Stimulated activated CD8-positive, alpha-beta memory T cell treated with anti-CD3 and anti-CD28 coated beads, Interleukin-12 subunit alpha, Interleukin-12 subunit beta, amount 100 ng/mL, for 24 hours (primary cell): ENCODE measurements at regions not wholly inside any gene's neighbourhood (a gene's known extent, or its start where the extent isn't known, plus 50 kb on each side); places are given as distances from the start of the nearest gene placed in this dataset.

Experiments
- DNase-seq: peaks from one replicate; pipeline ENCODE4 v3.0.0-alpha.2; 2020; ENCODE audit errors: extremely low read depth

DNA sequence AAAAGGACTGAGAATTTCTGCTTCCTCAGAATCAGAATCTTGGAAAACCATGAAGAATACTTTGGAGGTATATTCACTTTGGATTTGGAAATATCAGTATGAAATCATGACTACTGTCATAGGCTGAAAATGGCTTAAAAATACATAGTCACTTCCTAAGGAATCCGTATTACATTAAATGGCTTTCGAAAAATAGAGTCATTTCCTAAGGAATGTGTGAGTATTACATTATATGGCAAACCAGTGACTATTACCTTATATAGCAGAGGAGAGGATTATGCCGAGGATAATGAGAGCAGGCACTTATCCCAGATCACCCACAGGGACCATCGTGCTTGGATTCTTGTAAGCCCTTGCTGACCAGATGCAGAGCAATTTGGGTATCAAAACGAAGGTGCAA, 1471.8 kb downstream of the EFNB2 start:
- DNase-seq, result no peak

DNA sequence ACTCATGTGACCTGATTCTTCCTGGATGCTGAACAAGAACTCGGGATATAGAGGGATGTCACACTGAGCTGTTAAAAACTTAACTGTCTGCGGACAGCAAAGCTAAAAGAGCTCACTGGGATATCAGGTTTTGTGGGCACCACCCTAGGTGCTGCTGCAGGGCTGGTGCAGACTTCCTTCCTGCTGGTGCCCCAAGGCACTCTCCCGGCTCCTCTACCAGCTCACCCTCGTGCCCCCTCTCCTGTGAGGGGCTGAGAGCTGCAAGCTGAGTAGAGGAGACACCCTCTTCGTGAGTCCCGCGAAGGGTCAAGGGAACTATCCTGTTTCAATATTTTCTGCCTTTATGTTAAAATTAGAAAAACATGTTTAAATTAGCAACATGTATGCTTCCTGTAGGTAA, 1475.7 kb downstream of the EFNB2 start:
- no peak for DNase-seq

DNA sequence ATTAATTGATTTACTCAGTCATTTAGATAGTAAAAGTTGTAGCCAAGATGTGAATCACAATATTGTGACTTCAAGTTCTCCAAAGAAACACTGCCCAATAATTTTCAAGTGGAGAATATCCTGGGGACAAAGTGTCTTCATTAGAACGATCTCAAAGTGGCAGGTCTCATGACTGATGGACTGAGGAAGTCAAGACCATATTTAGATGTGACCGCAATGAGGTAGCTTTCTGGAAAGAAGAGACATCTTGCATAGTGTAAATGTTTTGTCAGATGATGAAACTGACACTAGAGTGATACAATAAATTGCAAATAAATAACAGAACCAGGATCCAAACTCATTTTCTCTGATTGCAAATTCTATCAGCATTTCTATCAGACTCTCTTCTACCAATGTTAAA, 1476.9 kb downstream of the EFNB2 start:
- DNase-seq, result no peak

DNA sequence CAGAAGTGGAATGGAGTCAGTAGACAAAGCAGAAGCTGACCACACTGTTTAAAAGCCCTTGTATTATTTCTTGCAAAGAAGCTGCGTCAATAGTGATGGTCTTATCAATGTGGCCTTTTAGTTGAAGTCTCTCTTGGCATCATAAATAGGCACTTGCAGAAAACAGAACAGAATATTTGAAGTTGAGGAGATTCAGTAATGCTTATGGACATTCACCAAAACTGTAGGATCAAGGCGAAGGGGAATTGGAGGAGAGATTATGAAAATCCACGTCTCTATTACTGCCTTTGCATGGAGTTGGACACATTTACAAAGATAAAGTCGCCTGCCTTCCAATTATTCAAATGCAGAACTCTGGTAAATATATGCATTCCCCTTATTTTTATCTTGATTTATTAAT, 1482.8 kb downstream of the EFNB2 start:
- DNase-seq, result no peak

DNA sequence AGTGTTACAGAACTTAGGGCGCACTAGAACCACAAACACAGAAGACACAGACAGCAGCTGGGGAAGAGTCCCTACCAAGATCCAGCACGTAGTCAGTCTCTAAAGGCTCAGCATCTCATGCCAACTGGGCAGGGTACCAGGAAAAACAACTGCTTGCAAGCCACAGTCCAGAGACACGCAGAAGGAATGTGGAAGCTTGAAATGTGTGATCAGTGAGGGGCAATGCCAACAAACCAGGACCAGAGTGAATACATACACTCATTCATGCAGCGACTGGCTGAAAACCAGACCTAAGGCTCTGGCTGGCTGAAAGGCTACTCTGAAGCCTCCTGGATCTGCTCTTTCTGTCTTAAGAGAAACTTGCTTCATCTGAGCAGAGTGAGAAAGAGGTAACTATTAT, 1484.8 kb downstream of the EFNB2 start:
- no peak for DNase-seq

DNA sequence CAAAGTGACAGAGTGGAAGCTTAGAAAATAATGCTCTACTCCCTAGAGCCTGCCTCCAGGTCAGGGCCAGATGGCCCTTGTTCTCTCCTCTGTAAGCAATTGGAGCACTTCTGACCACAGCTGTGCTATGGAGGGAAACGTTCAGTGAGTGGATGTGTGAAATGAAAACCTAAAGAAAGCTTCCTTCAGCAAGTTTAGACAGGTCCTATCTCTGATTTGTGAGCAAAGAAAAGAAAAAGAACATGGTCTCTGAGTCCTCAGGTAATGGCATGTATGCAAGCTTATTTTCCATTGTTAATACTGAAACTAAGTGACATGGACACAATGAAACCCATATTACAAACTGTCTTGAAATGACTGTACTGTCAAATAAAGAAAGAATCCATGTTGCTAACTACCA, 1486.8 kb downstream of the EFNB2 start:
- DNase-seq, result no peak

DNA sequence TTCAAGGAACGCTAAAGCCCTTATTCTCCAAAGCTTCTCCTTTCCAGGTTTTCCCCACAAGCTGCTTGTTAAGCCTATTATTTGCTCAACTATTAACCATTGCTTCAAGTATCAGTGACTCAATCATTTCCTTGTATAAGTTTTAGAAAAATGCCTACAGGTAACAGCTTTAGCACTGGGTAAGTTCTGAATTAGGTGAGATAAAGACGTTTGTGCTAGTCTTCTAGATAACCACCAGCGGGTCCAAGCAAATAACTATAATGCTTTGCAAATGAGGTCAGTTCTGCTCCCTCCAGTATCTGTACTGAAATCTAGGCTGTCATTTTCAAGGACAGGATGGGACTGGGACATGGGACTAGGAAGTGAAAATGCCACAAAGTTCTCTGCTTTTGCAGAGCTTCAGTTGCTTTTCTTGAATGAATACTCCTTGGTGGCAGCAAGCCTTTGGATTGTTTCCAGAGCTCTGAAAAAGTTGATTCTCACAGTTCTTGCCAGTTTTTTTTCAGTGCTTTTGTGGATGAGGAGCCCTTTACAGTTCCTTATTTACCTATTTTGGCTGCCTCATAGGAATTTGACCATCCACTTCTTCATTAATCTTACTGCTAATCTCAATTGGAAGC, 1487.7 kb downstream of the EFNB2 start:
- DNase-seq, result no peak

DNA sequence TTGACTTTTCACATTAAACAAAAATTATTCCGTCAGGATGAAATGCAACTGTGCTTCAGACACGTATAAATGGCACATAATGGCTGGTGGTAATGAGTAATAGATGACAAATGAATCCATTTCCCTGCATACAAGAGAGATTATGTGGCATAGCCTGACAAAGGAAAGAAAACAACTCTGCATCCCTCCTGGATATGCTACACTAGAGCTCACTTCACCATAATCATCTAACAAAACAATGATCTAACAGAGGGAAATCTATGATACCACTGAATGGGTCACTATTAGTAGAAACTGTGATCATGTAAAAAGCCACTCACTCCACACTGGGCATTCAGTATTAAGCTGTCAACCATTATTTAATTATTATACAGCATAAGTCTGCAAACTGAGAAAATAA, 1498.4 kb downstream of the EFNB2 start:
- no peak for DNase-seq

DNA sequence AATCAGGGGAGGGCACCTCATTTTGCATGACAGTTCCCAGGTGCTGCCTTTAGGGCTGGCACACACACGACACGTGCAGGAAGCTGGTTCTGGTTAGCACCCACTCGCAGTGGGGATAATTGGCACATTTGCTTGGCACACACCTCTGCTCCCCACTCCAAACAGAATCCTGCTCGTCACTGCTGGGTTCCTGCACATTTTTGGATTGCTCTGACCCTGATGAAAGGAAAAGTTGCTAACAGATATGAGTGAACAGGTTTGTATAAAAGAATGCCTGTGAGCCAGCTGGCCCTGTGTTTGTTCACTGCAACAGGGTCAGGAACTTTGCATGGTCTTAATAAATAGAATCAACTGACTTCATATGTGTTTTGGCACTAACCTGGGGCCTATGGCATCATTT, 1500.4 kb downstream of the EFNB2 start:
- DNase-seq, result no peak

DNA sequence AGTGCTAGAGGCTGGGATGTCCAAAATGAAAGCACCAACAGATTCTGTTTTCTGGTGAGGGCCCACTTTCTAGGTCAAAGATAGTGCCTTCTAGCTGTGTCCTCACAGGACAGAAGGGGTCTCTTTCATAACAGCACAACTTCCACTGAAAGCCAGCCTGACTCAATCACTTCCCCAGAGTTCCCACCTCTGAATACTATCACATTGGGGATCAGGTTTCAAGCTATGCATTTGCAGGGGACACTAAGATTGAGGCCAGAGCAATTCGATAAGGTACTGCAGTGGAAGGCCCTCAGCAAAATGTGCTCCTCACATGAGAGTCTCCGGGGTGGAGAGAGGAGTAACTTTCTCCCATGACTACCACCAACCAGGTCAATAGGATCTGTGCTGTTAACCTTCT, 1501.5 kb downstream of the EFNB2 start:
- no peak for DNase-seq

DNA sequence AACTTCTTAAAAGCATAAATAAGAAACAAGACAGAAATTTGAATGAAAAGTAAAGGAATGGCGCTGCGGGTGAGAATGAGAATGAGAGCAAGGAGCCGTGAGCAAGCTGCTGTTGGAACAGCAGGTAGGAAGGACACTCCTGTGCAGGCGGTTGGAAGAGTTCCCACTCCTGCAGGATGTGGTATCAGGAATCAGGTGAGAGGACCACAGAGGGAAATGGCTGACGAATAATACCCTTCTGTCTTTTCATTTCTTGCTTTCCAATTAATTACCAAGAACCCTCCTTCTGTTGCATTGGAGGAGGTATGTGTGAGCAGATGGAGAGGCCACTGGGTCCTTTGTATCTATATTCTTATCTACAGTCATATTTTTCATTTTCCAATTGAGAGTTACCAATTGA, 1504.2 kb downstream of the EFNB2 start:
- DNase-seq, result no peak

DNA sequence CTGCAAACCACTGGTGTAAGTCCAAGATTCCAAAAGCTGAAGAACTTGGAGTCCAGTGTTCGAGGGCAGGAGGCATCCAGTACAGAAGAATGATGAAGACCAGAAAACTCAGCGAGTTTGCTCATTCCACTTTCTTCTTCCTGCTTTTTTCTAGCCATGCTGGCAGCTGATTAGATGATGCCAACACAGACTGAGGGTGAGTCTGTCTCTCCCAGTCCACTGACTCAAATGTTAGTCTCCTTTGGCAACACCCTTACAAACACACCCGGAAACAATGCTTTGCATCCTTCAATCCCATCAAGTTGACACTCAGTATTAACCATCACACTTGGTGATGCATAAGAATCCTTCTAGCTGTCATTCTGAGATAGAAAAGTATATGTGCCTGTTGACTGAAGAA, 1504.6 kb downstream of the EFNB2 start:
- no peak for DNase-seq

DNA sequence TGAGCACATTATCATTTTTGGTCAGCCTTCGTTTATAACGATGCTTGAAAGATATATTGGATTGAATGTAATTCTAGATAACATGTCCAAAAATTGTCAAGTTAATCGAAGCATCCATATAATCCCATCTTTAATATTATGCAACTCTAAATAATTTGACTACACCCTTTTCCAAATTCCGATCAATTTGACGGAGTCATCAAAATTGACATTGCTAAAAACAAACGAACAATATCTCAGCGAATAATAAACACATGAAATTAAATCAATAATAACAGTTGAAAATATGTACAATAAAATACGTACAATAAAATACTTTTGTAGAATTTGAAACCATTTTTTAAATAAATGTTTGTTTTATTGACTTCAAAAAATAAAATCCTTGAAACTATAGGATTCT, 1516.4 kb downstream of the EFNB2 start:
- no peak for DNase-seq

DNA sequence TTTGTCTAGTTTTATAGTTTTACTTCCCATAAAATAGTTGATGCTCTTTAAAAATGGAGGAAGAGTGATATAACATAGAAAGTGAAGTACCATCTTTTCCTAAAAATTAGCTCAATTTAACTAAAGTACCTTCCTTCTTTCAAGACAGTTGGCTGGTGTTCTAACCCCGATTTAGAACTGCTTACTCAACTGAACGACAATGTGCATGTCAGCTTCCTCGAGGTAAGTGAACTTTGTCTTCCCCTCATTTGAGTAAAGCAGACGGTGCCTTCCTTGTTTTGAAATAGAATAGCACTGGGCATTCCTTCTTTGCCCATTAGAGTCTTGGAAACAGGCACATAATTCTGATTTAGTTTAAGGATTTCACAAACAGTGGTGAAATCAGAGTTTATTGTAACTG, 1519.2 kb downstream of the EFNB2 start:
- no peak for DNase-seq

DNA sequence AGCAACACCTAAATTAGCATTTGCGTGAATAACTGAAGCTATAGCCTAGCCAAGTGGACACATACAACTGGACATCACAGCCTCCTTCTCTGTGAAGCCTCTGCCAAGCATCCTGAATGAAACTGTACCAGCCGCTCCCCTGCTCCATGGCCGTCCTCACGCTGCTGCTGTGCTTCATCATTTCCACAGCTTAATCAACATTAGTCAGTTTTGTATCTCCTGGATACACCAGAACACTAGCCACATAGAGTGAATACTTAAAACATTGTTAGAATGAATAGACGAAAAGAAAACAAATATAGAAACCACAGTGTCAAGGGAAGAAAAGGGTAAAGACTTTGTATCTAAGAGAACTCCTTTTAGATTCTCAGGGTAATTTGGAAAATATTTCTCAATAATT, 1526.9 kb downstream of the EFNB2 start:
- no peak for DNase-seq

DNA sequence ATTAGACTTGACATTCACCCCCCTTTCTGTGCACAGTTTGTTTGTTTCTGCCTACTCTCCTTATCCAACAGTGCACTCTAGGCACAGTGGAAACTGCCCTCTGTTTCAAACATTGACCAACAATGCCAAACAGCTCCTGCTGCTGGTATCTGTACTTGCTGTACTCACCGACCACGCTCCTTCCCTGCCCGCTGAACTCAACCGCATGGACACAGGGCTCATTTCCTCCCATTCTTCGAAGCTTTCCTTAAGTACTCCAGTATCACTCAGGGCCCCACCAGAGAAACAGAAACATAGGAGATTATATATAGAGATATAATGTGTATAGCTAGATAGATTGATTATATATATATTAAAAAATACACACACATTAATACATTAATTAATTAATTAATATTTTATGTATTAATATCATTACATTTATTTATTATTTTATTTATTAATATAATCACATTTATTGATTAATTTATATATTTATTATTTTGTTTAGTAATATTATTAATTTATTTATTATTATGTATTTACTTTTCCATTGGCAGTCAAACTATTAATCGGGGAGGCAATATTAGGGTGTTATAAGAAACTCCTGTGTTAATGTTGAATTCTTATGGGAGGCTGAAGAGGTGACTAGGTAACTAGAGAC, 1528.2 kb downstream of the EFNB2 start:
- no peak for DNase-seq

DNA sequence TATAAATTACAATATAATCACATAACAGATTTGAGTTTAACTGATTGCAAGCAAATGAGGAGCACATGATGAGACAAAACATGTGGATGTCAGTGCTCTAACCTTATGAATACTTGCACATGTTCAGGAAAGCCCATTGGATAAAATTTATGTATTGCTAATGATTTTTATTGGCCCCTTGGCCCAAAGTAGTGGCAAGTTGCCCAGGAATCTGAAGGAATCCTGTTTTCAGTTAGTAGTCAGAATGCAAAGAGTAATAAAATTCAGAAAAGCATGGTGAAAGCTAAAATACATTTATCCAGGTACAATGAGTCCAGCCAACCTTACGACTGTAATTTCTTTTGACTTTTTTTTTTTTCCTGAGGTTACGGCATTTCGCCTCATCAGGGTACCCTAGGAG, 1539.4 kb downstream of the EFNB2 start:
- no peak for DNase-seq

DNA sequence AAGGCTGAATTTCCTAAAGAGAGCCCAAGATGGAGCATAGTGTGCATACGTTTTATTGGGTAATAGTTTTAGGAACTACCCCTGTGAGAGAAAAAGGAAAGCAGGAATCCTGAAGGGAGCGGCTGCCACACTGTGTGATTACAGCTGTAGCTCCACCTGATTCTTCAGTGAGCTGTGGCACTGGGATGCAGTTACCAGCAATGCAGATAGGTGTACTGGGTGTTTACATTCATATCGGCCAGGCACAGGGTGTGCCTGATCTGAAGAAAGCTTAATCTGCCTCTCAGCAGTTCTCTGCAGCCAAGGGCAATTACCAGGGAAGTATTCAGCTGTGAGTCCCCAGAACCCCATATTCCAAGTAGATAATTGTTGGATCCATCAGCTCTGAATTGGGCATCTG, 1541.8 kb downstream of the EFNB2 start:
- no peak for DNase-seq

DNA sequence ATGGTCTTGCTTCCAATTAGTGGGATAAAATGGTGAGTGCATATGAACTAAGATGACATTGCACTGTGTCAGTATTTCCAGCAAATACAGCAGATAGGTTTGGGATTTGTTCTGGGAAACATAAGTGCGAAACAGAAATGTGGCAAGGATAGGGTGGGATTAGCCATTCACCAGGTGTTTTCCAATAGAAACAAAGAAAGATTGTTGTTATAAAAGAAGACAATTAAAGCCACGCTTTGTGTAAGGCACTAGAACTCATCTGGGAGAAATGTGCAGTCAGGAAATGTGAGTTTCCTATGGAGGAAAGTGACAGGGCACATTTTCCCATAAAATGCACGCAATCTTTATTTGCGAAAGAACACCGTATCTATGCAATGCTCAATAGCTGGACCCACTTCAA, 1547.8 kb downstream of the EFNB2 start:
- no peak for DNase-seq

DNA sequence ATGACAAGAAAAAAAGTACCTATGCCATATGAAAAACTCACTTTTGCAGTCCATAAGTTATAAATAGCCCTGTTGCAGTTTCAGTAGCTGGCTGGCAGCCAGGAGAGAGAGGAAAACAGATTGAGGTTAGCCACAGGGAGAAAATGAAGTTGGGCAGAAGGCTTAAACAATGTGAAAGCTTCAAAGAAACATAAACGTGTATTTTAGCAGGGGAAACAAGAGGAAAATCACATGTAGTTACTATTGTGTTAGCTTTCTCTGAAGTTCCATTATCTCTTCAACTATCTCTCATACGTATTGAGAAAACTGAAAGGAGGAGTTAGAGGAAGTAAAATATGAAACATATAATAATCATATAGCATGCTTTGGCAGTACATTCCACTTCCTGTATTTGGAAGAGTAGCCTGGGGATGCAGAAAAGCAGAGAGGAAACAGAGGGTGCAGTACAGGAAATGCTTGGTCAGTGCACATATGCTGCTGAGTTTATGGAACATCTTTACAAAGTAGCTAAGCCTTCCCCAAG, 1551.1 kb downstream of the EFNB2 start:
- DNase-seq, result peak; percentile 1

DNA sequence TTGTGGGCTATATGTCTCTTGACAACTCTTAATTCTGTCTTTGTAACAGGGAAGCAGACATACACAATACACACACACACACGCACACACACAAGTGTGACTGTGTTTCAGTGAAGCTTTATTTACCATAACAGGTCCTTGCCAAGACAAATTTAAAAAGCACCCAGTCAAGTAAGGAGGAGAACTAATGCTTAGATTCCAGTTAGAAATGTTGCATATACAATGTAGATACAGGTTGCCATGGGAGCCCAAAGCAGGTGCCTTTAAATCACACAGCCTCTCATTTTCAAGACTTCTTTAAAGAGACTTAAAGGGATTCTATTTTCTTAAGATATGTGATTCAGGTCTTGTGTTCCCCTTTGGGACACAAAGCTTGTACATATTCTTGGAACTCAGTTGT, 1551.9 kb downstream of the EFNB2 start:
- DNase-seq, result no peak

DNA sequence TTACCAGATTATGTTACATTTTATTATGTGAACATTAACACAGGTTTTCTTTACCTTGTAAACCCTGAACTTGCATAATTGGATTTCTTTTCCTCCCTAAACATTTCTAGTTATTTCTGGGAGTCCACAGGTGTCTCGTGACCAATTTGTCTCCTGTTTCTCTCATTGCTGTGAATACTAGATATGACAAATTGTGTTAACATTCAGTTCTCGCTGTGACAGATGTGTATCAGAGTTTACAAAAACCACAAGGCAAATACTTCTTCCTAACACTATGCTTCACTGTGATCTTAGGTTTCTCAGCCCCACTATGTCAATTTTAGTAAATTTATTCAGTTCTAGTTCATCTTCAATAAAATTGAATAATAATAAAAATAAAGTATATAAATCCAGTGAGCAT, 1554.9 kb downstream of the EFNB2 start:
- DNase-seq, result no peak

DNA sequence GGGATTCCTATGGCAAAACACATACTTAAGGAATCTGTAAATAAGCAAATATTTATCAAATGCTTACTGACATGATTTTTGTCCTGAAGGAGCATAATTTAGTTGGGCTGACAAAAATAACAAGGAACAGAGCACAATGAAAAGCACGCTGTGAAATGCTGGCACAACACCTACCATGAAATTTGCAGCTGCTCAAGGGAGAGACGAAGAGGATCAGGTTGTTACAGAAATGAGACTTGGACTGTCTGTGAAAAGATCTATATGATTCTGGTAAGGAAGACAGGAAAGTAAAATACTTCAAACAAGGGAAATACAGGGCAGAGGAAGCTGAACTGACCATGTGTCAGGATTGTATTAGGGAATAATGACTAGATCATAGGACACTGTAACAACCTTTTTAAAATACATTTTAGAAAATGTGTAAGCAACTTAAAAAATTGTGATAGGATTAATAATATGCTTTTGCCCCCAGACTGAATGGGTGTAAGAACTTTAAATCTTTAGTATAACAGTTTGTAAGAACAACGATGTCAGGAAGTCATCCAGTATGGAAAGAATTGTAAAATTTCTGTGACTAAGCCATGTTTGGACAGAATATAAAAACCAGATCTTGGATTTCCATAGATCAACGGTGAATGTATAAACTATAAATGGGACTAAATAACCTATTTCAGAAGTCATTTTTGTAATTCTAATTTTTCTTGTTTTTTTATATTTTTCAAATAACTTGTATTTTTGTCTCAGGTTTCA, 1556.0 kb downstream of the EFNB2 start:
- no peak for DNase-seq
